ENCODE measurements at regions not wholly inside any gene's neighbourhood (a gene's known extent, or its start where the extent isn't known, plus 50 kb on each side); places are given as distances from the start of the nearest gene placed in this dataset.
"Not testable (repeated sequence)": the region's sequence is repeated elsewhere in the genome, so short reads cannot be mapped to it uniquely, and the experiment has no call there.

DNA sequence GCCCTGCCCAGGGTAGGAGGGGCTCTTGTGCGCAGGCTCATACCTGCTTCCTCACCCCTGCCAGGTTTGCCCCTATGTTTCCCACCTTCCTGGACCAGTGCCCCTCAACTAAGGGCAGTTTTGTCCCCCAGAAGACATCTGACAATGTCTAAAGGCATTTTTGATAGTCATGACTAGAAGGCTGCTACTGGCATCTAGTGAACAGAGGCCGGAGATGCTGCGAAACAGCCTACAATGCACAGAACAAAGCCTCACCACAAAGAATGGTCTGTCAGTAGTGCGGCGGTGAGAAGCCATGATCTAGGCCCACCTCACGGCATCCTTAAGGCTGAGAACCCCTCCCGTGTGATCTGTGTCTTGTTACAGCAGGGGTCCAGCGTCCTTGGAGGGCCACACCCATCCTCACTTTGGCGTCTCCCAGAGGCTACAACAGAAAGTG is 96.0 kb downstream of the TMEM17 start:
- no peak for DNase-seq

DNA sequence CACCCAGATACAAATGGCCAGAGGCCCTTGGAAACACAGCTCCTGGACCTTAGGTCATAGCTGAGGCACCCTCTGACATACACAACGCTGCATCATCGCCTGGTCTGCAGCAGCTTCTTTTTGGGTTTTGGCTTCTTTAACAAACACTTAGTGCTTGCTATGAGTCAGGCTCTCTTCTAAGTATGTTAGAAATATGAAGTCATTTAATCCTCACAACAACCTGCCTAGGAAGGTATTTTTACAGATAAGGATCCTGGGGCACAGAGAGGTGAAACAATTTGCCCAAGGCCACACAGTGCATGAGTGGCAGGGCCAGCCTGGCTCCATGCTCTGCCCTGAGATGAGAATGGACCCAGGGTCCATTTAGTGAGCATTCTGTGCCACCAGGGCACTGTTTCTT is 96.6 kb downstream of the TMEM17 start:
- DNase-seq: peak; percentile 5

DNA sequence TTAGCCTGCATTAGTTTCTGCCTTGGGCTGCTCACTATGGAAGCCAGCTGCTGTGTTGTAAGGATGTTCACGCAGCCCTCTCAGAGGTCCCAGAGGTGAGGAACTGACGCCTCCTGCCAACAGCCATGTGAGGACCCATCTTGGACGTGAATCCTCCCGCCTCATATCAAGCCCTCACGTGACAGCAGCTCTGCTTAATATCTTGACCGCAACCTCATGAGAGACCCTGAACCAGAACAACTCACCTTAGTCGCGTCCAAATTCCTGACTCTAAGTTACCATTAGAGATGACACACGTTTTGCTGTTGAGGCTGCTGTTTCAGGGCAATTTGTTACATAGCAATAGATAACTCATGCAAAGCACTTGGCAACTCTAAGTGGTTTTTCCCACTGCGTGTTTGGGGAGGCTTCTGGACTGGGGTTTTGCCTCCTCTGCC is 97.7 kb downstream of the TMEM17 start:
- no peak for DNase-seq

DNA sequence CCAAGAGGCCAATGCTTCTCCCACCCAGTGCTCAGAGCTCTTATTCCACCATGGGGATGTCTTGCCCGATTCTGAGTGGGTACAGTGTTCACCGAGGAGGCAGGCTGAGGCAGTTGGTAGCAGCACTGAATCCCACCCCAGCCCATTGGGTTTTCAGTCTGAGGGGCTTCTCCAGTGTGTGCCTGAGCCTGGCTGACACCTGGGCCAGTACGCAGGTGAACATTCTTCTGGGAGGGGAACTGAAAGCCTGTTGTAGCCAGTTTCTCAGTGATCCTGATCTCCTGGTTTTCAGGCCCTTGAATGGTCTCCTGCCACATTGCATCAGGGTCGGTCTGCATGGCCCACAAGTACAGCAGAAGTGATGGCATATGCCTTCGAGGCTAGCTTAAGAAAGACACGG is 98.2 kb downstream of the TMEM17 start:
- no peak for DNase-seq

DNA sequence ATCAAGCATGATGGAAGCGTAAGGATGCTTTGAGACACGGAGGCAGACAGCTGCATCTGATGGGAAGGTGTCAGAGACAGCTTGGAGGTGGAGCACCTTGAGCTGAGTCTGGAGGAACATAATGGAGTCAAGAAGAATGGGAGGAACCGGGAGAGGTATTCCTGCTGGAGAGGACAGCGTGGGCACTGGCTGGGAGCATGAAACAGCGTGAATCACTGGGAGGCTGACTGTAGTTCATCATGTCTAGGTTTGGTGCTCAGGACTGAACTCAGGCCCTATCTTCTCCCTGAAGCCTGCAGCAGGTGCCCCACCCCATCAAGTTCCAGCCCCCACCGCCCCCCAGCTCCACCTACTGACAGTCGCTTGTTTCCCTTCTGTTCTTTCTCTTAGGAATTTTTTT is 98.6 kb downstream of the TMEM17 start:
- DNase-seq: no peak

DNA sequence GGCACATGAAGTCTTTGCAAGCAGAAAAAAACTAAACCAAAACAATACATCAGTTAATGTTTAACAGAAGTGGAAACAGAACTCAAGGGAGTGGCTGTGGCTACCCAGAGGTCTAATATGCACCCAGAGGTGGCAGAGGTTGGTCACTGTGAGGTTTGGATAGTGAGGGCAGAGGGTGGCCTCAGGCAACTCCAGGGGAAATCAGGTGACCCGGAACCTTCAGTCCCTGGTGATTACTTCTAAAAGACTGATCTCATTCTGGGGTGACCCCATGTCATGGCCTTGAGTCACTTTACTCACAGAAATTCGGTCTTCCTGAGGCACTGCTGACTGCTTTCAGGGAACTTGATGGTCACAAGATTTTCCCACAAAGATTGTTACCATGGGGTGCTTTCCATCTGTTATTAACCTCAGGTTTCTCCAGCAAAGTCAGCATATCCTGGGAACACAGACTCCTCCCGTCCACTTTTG is 99.4 kb downstream of the TMEM17 start:
- DNase-seq: no peak

DNA sequence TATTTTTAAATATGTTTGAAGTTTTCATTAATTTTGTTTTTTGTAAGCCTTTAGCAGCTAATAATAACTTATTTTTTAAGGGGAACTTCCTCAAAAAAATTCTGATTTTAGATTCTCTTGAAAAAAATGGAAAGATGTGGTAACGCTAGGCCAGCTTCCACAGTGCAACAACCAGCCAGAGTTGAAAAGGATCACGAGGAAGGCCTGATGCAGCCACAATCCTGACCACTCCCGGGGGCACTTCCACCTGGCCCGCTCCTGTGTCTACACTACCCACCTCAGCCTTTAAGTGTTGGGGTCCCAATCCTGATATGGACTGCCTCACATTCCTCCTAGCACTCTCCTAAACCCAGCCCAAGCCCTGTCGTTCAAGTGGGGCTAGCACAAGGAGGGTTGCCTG is 101.1 kb downstream of the TMEM17 start:
- no peak for DNase-seq

DNA sequence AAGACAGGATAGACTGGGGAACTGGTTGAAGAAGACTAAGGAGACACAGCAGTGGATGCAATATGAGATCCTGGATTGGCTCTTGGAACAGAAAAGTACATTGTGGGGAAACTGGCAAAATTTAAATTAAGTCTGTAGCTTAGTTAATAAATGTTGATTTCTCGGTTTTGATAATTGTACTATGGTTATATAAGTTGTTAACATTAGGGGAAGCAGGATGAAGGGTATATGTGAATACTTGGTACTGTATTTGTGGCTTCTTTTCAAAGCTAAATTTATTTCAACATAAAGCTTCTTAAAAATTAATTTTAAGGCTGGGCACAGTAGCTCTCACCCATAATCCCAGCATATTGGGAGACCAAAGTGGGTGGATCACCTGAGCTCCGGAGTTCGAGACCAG is 103.8 kb downstream of the TMEM17 start:
- DNase-seq: no peak

DNA sequence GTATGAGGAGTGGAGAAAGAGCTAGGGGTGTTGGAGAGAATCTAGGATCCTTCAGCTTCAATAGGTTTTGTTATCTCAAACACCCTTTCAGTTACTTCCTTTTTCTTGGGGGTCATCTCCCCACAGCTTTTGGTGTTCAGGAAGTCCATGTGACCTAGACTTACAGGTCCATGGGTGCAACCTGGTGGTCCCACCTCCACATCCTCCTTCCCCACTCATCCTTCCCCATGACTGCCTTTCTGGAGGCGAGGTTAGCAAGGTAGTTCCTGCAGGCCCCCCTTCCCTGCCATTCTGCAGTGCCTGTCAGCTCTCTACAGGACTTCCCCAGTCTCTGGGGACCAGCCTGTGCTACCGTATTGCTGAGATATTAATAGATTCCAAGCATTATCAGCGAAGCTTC is 107.6 kb downstream of the TMEM17 start:
- DNase-seq: no peak

DNA sequence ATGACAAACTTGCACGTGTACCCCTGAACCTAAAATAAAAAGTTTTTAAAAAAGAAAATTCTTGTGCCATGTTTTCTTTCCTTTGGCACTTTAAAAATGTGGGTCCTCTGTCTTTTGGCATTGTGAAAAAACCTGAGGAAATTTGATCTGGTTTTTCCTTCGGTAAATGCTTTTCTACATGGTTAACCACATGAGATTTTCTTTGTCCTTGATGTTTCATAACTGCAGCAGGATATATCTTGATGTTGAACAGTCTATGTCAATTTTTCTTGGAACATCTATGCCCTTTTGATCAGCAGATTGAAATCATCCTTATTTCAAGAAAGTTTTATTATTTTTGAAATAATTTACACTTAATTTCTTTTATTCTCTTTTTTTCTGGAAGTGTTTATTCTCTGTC is 109.1 kb downstream of the TMEM17 start:
- DNase-seq: no peak

DNA sequence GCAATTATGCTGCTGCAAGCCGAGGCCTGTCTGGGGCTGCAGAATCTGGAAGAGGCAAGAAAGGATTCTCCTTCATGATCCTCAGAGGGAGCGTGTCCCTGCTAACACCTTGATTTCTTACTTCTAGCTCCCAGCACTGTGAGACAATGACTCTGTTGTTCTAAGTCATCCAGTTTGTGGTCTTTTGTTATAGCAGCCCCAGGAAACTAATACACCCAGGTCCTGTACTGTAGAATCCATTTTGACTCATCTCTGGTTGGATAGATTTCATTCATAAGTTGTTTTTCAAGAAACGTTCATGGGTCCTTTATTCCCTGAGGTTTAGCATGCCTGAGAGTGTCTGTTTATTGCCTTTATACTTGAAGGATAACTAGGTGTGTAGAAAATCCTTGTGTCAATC is 112.7 kb downstream of the TMEM17 start:
- no peak for DNase-seq

DNA sequence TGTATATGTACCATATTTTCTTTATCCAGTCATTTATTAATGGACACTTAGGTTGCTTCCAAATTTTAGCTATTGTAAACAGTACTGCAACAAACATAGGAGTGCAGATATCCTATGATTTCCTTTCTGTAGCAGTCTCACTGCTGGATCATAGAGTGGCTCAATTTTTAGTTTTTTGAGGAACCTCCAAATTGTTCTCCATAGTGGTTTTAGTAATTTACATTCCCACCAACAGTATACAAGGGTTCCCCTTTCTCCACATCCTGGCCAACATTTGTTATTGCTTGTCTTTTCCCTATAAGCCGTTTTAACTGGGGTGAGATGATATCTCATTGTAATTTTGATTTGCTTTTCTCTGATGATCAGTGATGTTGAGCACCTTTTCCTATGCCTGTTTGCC is 114.3 kb downstream of the TMEM17 start:
- no peak for DNase-seq

DNA sequence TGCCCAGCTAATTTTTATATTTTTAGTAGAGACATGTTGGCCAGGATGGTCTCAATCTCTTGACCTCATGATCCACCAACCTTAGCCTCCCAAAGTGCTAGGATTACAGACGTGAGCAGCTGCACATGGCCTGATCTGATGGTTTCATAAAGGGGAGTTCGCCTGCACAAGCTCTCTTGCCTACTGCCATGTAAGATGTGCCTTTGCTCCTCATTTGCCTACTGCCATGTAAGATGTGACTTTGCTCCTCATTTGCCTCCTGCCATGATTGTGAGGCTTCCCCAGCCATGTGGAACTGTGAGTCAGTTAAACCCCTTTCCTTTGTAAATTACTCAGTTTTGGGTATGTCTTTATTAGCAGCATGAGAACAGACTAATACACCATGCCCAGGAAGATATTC is 119.6 kb downstream of the TMEM17 start:
- DNase-seq: not testable (repeated sequence)

DNA sequence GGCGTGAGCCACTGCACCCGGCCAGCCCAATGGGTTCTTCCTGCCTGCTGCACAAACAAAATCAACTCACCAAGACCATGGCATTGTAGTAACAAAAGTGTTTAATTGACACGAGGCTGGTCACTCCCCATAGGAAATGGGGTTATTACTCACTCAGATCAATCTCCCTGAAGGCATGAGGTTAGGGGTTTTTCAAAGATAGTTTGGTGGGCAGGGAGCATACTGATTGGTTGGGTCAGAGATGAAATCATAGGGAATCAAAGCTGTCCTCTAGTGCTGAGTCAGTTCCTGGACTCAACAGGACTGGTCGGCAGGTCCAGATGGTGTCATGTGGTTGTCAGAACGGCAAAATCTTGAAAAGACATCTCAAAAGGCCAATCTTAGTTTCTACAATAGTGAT is 122.1 kb downstream of the TMEM17 start:
- DNase-seq: peak; percentile 7

DNA sequence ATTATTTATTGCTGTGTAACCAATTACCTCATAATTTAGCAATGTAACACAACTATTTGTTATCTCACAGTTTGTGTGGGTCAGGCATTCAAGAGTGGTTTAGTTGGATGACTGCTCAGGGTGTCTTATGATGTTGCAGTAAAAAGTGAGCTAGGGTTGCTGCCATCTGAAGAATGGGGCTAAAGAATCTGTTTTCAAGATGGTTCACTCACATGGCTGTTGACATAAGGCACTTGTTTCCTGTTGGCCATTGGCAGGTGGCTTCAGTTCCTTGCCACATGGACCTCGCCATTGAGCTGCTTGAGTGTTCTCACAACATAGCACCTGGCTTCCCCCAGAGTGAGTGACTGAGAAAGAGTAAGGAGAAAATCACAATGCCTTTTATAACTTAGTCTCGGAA is 123.2 kb downstream of the TMEM17 start:
- DNase-seq: no peak

DNA sequence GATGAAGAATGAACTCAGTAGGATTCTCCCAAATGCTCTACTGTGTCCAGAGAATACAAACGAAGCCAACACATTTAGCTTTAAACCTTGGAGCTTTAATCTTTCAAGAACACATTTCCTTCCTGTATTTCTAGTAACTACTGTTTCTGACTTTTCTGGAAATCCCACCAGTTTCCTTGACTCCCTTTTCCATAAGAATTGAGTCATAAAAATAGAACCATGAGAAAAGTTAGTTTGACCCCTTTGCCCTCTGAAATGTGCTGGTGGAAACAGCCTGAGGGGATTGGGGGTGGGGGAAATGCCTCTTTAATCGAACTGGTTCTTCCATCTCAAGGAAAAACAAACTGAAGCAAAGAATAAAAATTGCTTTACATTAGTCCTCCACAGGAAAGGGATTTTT is 123.9 kb downstream of the TMEM17 start:
- DNase-seq: no peak

DNA sequence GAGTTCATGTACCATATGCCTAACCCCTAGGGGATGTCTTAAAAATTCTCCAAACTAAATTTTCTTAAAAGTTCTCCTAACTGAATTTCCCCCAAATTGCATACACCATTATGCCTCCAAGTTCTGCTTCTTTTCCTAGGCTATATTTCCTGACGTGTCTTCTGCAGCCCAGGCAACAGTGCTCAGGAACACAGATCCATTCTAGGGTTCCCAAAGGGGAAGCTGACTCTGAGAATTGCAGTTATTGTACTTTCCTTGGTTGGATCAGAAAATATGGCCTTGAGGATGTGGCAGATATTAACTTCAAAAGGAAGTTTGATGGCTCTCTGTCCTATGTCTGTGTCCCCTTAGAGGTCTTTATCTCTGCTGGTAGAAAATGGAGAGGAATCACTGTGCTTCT is 124.3 kb downstream of the TMEM17 start:
- no peak for DNase-seq

DNA sequence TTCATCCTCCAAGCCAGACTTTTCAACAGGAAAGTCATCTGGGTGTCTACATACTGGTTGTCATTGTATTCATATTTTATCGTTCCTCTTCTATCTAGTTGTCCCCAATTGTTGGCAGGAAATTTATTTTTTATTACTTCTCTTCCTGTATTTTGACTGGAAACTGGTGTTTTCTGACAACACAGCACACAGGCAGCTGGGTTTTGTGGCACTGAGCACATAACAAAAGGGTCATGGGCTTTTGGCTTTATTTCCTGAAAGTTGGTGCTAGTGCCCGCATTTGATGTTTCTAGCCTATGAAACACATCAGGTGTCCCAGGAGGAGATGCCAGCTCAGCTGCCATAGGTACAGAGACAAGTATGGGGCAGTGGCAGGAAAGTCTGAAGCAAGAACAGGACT is 126.4 kb downstream of the TMEM17 start:
- no peak for DNase-seq

DNA sequence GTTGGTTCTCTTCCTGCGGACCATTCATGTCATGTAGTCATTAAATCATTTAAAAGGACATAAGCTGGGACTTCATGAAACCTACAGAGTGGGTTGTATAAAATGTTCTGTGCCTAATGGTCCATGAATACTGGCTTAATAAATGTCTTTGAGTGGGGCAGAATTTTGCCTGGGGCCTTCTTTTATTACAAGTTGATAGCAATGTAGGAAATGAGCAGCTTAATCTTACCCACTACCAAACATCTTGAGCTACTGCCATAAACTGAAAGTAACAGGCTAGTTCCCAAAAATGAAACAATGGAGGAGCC is 130.9 kb downstream of the TMEM17 start:
- DNase-seq: no peak

DNA sequence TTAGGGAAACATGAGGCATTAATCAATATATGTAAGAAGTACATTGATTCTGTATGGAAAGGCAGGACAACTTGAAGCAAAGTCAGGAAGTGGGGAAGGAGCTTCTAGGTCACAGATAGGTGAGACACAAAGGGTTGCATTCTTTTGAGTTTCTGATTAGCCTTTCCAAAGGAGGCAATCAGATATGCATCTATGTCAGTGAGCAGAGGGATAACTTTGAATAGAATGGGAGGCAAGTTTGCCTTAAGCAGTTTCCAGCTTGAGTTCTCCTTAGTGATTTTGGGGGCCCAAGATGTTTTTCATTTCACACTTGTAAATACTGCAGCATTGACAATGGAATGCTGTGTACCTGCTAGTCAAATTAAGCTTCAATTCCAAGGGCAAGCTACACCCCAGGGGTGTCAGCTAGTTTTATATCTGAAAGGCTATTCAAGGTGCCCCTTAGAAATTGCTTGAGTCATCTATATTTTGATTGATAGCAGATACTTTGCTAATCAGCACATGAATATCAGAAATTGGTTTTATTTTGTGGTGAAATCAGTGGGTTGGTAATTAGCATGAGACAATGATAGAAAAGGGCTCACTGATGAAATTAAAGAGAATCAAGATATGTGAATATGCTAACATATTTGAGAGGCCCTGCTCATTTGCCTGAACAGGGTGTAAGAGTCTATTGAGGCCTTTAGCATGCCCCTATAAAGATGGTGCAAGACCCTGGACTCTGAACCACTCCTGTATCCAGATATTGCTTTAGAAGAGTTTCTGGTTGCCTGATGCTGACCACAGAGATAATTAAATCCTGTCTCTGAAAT is 131.5 kb downstream of the TMEM17 start:
- DNase-seq: no peak

DNA sequence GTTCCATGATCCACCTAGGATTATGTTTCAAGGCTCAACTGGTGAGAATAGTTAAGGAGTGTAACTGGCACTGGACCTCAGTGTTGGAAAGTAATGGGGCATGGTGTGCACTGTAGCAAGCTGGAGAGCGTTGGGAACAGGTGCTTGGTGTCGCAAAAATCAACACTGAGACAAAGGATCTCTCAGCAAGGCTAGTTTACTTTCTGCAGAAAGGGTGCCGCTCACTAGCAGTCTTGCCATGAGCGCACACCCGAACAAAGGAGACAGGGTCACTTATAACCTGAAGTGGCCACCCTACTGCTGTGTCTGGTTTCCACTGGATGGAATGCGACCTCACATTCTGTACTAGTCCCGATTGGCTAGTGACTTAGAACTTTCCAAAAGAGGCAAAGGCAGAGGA is 133.2 kb downstream of the TMEM17 start:
- no peak for DNase-seq

DNA sequence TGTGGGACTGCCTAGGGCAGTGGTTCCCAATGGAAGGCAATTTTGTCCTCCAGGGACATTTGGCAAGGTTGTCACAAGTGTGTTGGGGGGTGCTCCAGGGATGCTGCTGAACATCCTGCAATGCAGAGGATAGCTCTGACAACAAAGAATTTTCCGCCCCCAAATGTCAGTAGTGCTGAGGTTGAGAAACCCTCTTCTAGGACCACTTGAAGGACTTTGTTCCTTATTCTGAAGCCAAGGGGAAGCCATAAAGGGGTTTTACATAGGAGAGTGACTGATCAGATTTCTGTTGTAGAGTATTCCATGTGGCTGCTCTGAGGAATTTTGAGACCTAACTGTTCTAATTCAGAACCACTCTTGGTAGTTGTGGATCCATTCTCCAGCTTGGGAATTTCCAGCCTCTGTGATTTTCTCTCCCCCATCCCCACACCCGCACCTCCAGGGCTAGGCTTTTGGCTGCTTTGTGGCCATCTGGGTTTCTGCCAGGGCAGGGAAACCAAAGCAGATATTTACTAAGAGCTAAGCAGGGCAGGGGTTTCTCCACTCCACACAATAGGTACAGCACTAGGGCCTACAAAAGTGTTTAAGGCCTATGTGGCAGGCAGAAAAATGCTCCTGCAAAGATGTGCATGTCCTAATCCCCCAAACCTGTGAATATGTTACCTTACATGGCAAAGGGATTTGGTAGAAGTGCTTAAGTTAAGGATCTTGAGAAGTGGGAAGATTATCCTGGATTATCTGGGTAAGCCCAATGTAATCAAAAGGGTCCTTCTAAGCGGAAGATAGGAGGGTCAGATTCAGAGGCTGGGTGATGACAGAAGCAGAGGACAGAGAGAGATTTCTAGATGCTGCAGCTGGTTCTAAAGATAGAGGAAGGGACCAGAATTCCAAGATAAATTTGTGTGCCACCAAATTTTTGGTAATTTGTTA is 135.4 kb downstream of the TMEM17 start:
- no peak for DNase-seq

DNA sequence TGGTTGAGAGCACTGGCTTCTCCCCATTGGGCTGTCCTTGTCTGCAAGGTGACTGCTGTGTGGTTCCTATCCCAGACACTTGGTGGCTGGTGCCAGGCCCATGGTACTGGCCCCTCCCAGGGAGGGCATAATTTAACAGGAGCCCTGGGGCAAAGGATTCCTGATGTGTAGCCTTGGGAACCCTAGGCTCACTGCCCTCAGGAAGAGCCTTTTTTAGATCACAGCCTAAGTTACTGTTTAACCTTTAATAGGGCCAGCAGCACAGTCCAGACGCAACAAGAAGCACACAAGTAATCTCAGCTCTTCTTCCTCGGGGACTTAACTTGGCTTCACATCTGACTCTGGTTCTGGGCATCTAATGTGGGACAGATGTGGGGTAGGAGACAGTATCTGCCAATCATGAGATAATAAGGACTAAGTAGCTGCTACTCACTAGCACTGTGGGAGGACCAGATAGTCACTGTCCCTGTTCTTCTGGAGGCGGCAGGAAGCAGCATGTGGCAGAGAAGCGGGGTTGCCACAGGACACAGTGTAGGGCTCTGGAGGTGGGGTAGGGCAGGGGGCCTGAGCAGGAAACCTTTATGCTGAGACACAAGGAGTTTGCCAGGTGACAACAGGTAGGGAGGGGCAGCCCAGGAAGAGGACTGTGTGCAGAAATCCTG is 136.3 kb downstream of the TMEM17 start:
- no peak for DNase-seq

Measured in activated CD4-positive, alpha-beta T cell treated with anti-CD3 and anti-CD28 coated beads, Interleukin-10, Interleukin-2, amounts not matched to agents 100 ng/mL and 50 ng/mL, durations not matched to agents 16 hours and 8 hours (primary cell).